PC-9 (cell line): ENCODE measurements at regions not wholly inside any gene's neighbourhood (a gene's known extent, or its start where the extent isn't known, plus 50 kb on each side); places are given as distances from the start of the nearest gene placed in this dataset.

Experiments used
- BruUV-seq: library from RNA; stranded (reverse); fragments of 400-500 nt; replicated peaks from 2 replicates; lab custom pipeline; 2021; lab: Mats Ljungman, UMichigan
- CTCF ChIA-PET: fragments of 300-600 bp; sonication (Branson Sonifier 250); formaldehyde crosslinking; loops from one replicate; lab custom pipeline; 2022; ENCODE audit warnings: antibody characterized with exemption; lab: Charles Lee
- POLR2A ChIA-PET: fragments of 300-600 bp; sonication (Branson Sonifier 250); formaldehyde crosslinking; loops from one replicate; lab custom pipeline; 2022; ENCODE audit warnings: antibody characterized with exemption; ENCODE audit not compliant: unreplicated experiment; lab: Charles Lee
- DNase-seq, 2 experiments: peaks; one replicate each; pipeline versions ENCODE4 v3.0.0 to v3.0.0-alpha.2; 2015 to 2022; ENCODE audit warnings: mixed read lengths in 1 of 2
- H2AFZ ChIP-seq: fragments of 200-600 bp; sonication (generic); 2 replicates; pipeline ENCODE4 v1.8.1; 2017; ENCODE audit warnings: antibody characterized with exemption
- H3F3A ChIP-seq: fragments of 200-600 bp; sonication (generic); 2 replicates; pipeline ENCODE4 v1.8.1; 2017; ENCODE audit warnings: antibody characterized with exemption, mild to moderate bottlenecking, low read depth; ENCODE audit not compliant: insufficient read depth
- H3K27ac ChIP-seq: fragments of 200-600 bp; sonication (generic); 2 replicates; pipeline ENCODE4 v1.6.1; 2016; ENCODE audit warnings: mixed run types
- H3K27me3 ChIP-seq: fragments of 200-600 bp; sonication (generic); 2 replicates; pipeline ENCODE4 v1.6.1; 2016; ENCODE audit warnings: low read depth, mixed run types; ENCODE audit not compliant: insufficient read depth
- H3K36me3 ChIP-seq: fragments of 200-600 bp; sonication (generic); 2 replicates; pipeline ENCODE4 v1.6.1; 2016; ENCODE audit warnings: low read depth, mixed run types
- H3K4me1 ChIP-seq: fragments of 200-600 bp; sonication (generic); replicated peaks from 2 replicates; pipeline ENCODE4 v1.6.1; 2016; ENCODE audit warnings: mixed run types; ENCODE audit not compliant: insufficient read depth
- H3K4me2 ChIP-seq: fragments of 200-600 bp; sonication (generic); 2 replicates; pipeline ENCODE4 v1.6.1; 2017; ENCODE audit warnings: mixed run types
- H3K4me3 ChIP-seq: fragments of 200-600 bp; sonication (generic); 2 replicates; pipeline ENCODE4 v1.6.1; 2016; ENCODE audit warnings: mixed run types
- H3K79me2 ChIP-seq: fragments of 200-600 bp; sonication (generic); 2 replicates; pipeline ENCODE4 v1.6.1; 2017; ENCODE audit warnings: low read depth, mixed run types
- H3K9me2 ChIP-seq: fragments of 200-600 bp; sonication (generic); 2 replicates; pipeline ENCODE4 v1.8.1; 2017; ENCODE audit warnings: mild to moderate bottlenecking; ENCODE audit not compliant: insufficient read depth
- H3K9me3 ChIP-seq: fragments of 200-600 bp; sonication (generic); 2 replicates; pipeline ENCODE4 v1.8.1; 2016; ENCODE audit warnings: low read depth; ENCODE audit not compliant: insufficient read depth
- H4K20me1 ChIP-seq: fragments of 200-600 bp; sonication (generic); 2 replicates; pipeline ENCODE4 v1.8.1; 2017; ENCODE audit not compliant: insufficient read depth
- EZH2 ChIP-seq: fragments of 200-600 bp; sonication (generic); IDR thresholded peaks from 2 replicates; pipeline ENCODE4 v1.8.0; 2017; ENCODE audit warnings: antibody characterized with exemption, low read depth
- intact Hi-C: fragments of 100-400 bp; cut with micrococcal nuclease; formaldehyde crosslinking; loops from one replicate; pipeline ENCODE4 v1.10.0; 2022; ENCODE audit not compliant: unreplicated experiment
- TF ChIP-seq, protein P1 (sequence below): fragments of 200-600 bp; sonication (generic); conservative IDR thresholded peaks from 2 replicates; pipeline ENCODE4 v1.6.1; 2017; ENCODE audit warnings: mixed run types, antibody characterized with exemption, mild to moderate bottlenecking, moderate library complexity

DNA sequence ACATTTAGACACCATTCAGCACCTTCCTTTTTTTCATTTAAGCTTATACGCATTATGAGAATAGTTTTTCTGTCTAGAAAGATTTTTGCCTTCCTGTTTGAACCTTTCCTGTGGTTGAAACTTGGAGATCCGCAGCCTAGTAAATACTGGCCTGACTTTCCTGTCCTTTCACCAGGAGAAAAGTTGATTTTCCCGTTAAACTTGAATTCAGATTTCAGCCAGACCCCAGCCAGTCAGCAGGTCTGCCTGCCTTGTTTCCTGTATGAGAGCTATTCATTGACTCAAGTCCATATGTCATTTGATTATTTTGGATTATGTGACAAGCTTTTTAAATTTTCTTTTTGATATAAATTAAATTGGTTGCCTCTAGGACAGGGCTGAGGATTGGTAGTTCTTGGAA, 71.5 kb downstream of the EVX1 start:
- POLR2A ChIA-PET, result interaction anchor here (0.6 to 0.7 kb wide), 2 partner anchors 13 to 269 kb away, joined by 5 to 7 read pairs; no protein-coding TSS in a partner anchor
- peak; percentile 57 to 85 for DNase-seq
- H3K27me3 ChIP-seq, result no peaks in the 10 kb centered on the region

DNA sequence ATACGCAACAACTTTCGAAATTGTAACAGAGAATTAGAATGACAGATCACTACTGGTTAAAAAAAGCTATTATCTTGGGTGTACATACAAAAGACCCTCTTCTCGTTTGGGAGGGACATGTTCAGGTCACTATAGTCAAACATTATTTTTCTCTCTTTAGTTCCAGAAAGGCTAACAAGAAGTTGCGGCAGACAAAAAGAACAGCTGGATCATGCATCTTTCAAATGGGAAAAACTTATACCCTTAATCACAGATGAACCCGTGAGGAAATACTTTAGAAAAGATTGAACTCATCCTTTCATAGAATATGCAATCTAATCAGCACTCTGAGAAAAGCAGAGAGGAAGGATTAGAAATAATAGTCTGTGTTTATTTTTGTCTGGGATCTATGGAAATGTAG, 72.5 kb downstream of the EVX1 start:
- no peak overlapping the region for H3K27ac ChIP-seq
- H2AFZ ChIP-seq, result no peak overlapping the region
- DNase-seq, result no peak
- H4K20me1 ChIP-seq, result no peaks in the 10 kb centered on the region
- BruUV-seq, result no TSS peak
- peaks cover 22% of the 10 kb centered on the region for H3K4me1 ChIP-seq
- no peak overlapping the region; the same call in 1 of the 2 replicates for H3K4me2 ChIP-seq
- ChIA-PET POLR2A (interaction anchor here (0.6 kb wide), 1 partner anchor 73 kb away, joined by 3 read pairs; no protein-coding TSS in a partner anchor), CTCF (interaction anchor here (0.7 kb wide), 1 partner anchor 865 kb away, joined by 3 read pairs; the partner anchor contains the start of gene JAZF1)
- H3K9me3 ChIP-seq, result no peaks in the 10 kb centered on the region
- H3K79me2 ChIP-seq, result no peaks in the 10 kb centered on the region
- no peak overlapping the region for H3K4me3 ChIP-seq
- no peak for TF ChIP-seq EZH2
- TF ChIP-seq, protein P1, sequence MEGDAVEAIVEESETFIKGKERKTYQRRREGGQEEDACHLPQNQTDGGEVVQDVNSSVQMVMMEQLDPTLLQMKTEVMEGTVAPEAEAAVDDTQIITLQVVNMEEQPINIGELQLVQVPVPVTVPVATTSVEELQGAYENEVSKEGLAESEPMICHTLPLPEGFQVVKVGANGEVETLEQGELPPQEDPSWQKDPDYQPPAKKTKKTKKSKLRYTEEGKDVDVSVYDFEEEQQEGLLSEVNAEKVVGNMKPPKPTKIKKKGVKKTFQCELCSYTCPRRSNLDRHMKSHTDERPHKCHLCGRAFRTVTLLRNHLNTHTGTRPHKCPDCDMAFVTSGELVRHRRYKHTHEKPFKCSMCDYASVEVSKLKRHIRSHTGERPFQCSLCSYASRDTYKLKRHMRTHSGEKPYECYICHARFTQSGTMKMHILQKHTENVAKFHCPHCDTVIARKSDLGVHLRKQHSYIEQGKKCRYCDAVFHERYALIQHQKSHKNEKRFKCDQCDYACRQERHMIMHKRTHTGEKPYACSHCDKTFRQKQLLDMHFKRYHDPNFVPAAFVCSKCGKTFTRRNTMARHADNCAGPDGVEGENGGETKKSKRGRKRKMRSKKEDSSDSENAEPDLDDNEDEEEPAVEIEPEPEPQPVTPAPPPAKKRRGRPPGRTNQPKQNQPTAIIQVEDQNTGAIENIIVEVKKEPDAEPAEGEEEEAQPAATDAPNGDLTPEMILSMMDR, result no peak
- no peaks in the 10 kb centered on the region for H3K36me3 ChIP-seq
- no peaks in the 10 kb centered on the region for H3K27me3 ChIP-seq
- peaks cover 6% of the 10 kb centered on the region; the same call in 1 of the 2 replicates for H3F3A ChIP-seq
- no peaks in the 10 kb centered on the region for H3K9me2 ChIP-seq
- intact Hi-C loops, result no loop called here

More for the DNA sequence above, 71.5 kb downstream of the EVX1 start:
- no TSS peak for BruUV-seq
- CTCF ChIA-PET, result no interaction called here
- no peaks in the 10 kb centered on the region for H4K20me1 ChIP-seq
- no peaks in the 10 kb centered on the region for H3K9me2 ChIP-seq
- intact Hi-C loops, result loop anchor here (5.0 kb wide), 1 partner anchor 108 kb away; no protein-coding TSS in a partner anchor
- H3K36me3 ChIP-seq, result no peaks in the 10 kb centered on the region
- no peaks in the 10 kb centered on the region for H3K9me3 ChIP-seq
- H3F3A ChIP-seq, result peaks cover 6% of the 10 kb centered on the region; the same call in 1 of the 2 replicates
- peak overlapping the region; percentile 37 for H3K27ac ChIP-seq
- no peaks in the 10 kb centered on the region for H3K79me2 ChIP-seq
- peaks cover 22% of the 10 kb centered on the region for H3K4me1 ChIP-seq
- no peak for TF ChIP-seq EZH2
- TF ChIP-seq, protein P1, result no peak
- peak overlapping the region; percentile 54 for H3K4me2 ChIP-seq
- no peak overlapping the region for H3K4me3 ChIP-seq
- no peak overlapping the region for H2AFZ ChIP-seq

DNA sequence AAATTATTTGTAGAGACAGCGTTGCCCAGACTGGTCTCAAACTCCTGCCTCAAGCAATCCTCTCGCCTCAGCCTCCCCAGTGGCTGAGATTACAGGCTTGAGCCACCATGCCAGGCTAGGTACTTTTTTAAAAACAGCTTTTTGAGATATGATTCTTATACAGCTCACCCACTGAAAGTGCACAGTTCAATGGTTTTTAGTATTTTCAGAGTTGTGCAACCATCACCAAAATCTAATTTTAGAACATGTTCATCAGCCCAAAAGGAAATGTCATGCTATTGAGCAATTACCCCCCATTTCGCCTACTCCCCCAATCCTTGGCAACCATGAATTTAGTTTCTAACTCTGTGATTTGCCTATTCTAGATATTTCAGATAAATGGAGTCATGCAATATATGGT, 73.7 kb downstream of the EVX1 start:
- POLR2A ChIA-PET, result no interaction called here
- TF ChIP-seq EZH2, result no peak
- TF ChIP-seq, protein P1, result no peak
- DNase-seq, result no peak
- CTCF ChIA-PET, result no interaction called here
- BruUV-seq, result no TSS peak
- Histone ChIP-seq H3K4me2 (no peak overlapping the region), H3F3A (peaks cover 6% of the 10 kb centered on the region; the same call in 1 of the 2 replicates), H3K79me2 (no peaks in the 10 kb centered on the region), H3K9me3 (no peaks in the 10 kb centered on the region), H3K4me1 (peaks cover 22% of the 10 kb centered on the region), H3K27me3 (no peaks in the 10 kb centered on the region), H2AFZ (no peak overlapping the region), H3K36me3 (no peaks in the 10 kb centered on the region), H4K20me1 (no peaks in the 10 kb centered on the region), H3K4me3 (no peak overlapping the region), H3K9me2 (no peaks in the 10 kb centered on the region), H3K27ac (no peak overlapping the region)
- intact Hi-C loops, result no loop called here
